OCI-LY7 (cell line): ENCODE measurements at regions not wholly inside any gene's neighbourhood (a gene's known extent, or its start where the extent isn't known, plus 50 kb on each side); places are given as distances from the start of the nearest gene placed in this dataset.

ENCODE experiments used
- BruUV-seq: library from RNA; stranded (reverse); fragments of 400-500 nt; replicated peaks from 2 replicates; lab custom pipeline; 2021; lab: Mats Ljungman, UMichigan
- CTCF ChIA-PET: fragments of 300-600 bp; sonication (Branson Sonifier 250); formaldehyde crosslinking; loops from one replicate; lab custom pipeline; 2022; ENCODE audit warnings: antibody characterized with exemption; ENCODE audit not compliant: unreplicated experiment; lab: Charles Lee
- POLR2A ChIA-PET: fragments of 300-600 bp; sonication (Branson Sonifier 250); formaldehyde crosslinking; loops from one replicate; lab custom pipeline; 2022; ENCODE audit warnings: antibody characterized with exemption; lab: Charles Lee
- DNase-seq: peaks from one replicate; pipeline ENCODE4 v3.0.0-alpha.2; 2015; ENCODE audit warnings: low spot score
- H2AFZ ChIP-seq: fragments of 200-600 bp; sonication (generic), shearing (Covaris generic); 2 replicates; pipeline ENCODE4 v1.6.1; 2014; ENCODE audit warnings: mild to moderate bottlenecking, antibody characterized with exemption, low read length, moderate library complexity
- H3K27ac ChIP-seq: fragments of 200-600 bp; sonication (generic); 2 replicates; pipeline ENCODE4 v1.5.1; 2014; ENCODE audit warnings: mixed run types, low read depth, mild to moderate bottlenecking, moderate library complexity, low read length, inconsistent platforms; ENCODE audit not compliant: poor library complexity, severe bottlenecking
- H3K36me3 ChIP-seq: fragments of 200-600 bp; sonication (generic); 2 replicates; pipeline ENCODE4 v1.6.1; 2014; ENCODE audit warnings: mild to moderate bottlenecking, antibody characterized with exemption, low read length, moderate library complexity, mixed read lengths; ENCODE audit not compliant: insufficient read depth
- H3K4me1 ChIP-seq: fragments of 200-600 bp; sonication (generic); 2 replicates; pipeline ENCODE4 v1.5.1; 2014; ENCODE audit warnings: mild to moderate bottlenecking, low read length; ENCODE audit not compliant: insufficient read depth, poor library complexity, severe bottlenecking
- H3K4me2 ChIP-seq: fragments of 200-600 bp; sonication (generic); 2 replicates; pipeline ENCODE4 v1.6.1; 2014; ENCODE audit warnings: mild to moderate bottlenecking, low read length
- H3K4me3 ChIP-seq: fragments of 200-600 bp; sonication (generic); 2 replicates; pipeline ENCODE4 v1.5.1; 2014; ENCODE audit warnings: mild to moderate bottlenecking, low read depth, low read length; ENCODE audit not compliant: poor library complexity, severe bottlenecking
- H3K79me2 ChIP-seq: fragments of 200-600 bp; sonication (generic); 2 replicates; pipeline ENCODE4 v1.6.1; 2016; ENCODE audit warnings: low read depth, mild to moderate bottlenecking, low read length, moderate library complexity, mixed read lengths; ENCODE audit not compliant: insufficient read depth
- H3K9me2 ChIP-seq: fragments of 200-600 bp; sonication (generic); 2 replicates; pipeline ENCODE4 v1.6.1; 2016; ENCODE audit warnings: mild to moderate bottlenecking, low read length, mixed read lengths; ENCODE audit not compliant: insufficient read depth
- H3K9me3 ChIP-seq: fragments of 200-600 bp; sonication (generic); 2 replicates; pipeline ENCODE4 v1.6.1; 2014; ENCODE audit warnings: mild to moderate bottlenecking, mixed run types, low read length, mixed read lengths
- H4K20me1 ChIP-seq: fragments of 200-600 bp; sonication (generic); 2 replicates; pipeline ENCODE4 v1.6.1; 2014; ENCODE audit warnings: mild to moderate bottlenecking, antibody characterized with exemption, low read length, moderate library complexity, mixed read lengths; ENCODE audit not compliant: insufficient read depth
- EZH2phosphoT487 ChIP-seq: fragments of 200-600 bp; sonication (generic); IDR thresholded peaks from 2 replicates; pipeline ENCODE4 v1.6.1; 2018; ENCODE audit warnings: low read depth, borderline replicate concordance, mild to moderate bottlenecking, mixed run types, antibody characterized with exemption, low read length, moderate library complexity, mixed read lengths
- intact Hi-C: fragments of 100-400 bp; cut with micrococcal nuclease; formaldehyde crosslinking; loops from one replicate; pipeline ENCODE4 v1.10.0; 2022; ENCODE audit not compliant: unreplicated experiment
- TF ChIP-seq, protein P1 (sequence below): fragments of 200-600 bp; sonication (generic); conservative IDR thresholded peaks from 2 replicates; pipeline ENCODE4 v1.5.1; 2014; ENCODE audit warnings: mild to moderate bottlenecking, antibody characterized with exemption, low read length, moderate library complexity, mixed read lengths

- H3K4me1 ChIP-seq: no peaks in the 10 kb centered on the region
- no peak overlapping the region for H3K4me3 ChIP-seq
- no peaks in the 10 kb centered on the region for H3K9me2 ChIP-seq
- H2AFZ ChIP-seq: no peak overlapping the region
- CTCF ChIA-PET: no interaction called here
- no peak overlapping the region for H3K4me2 ChIP-seq
- no peaks in the 10 kb centered on the region for H4K20me1 ChIP-seq
- intact Hi-C loops: no loop called here
- TF ChIP-seq EZH2phosphoT487: no peak
- TF ChIP-seq, protein P1, sequence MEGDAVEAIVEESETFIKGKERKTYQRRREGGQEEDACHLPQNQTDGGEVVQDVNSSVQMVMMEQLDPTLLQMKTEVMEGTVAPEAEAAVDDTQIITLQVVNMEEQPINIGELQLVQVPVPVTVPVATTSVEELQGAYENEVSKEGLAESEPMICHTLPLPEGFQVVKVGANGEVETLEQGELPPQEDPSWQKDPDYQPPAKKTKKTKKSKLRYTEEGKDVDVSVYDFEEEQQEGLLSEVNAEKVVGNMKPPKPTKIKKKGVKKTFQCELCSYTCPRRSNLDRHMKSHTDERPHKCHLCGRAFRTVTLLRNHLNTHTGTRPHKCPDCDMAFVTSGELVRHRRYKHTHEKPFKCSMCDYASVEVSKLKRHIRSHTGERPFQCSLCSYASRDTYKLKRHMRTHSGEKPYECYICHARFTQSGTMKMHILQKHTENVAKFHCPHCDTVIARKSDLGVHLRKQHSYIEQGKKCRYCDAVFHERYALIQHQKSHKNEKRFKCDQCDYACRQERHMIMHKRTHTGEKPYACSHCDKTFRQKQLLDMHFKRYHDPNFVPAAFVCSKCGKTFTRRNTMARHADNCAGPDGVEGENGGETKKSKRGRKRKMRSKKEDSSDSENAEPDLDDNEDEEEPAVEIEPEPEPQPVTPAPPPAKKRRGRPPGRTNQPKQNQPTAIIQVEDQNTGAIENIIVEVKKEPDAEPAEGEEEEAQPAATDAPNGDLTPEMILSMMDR: no peak
- POLR2A ChIA-PET: no interaction called here
- H3K36me3 ChIP-seq: no peaks in the 10 kb centered on the region
- H3K9me3 ChIP-seq: no peaks in the 10 kb centered on the region
- no peak for DNase-seq
- no TSS peak for BruUV-seq
- H3K79me2 ChIP-seq: no peaks in the 10 kb centered on the region
- no peak overlapping the region for H3K27ac ChIP-seq
These were observed 180.0 kb upstream of the ARL4C start for GRCh38 chr2:234676783-234677450.

GRCh38 chr2:234676109-234676782 is 179.4 kb upstream of the ARL4C start:
- intact Hi-C loops: no loop called here
- POLR2A ChIA-PET: no interaction called here
- BruUV-seq: no TSS peak
- TF ChIP-seq, protein P1: no peak
- no peak for TF ChIP-seq EZH2phosphoT487
- Histone ChIP-seq H3K4me3 (no peak overlapping the region), H3K27ac (no peak overlapping the region), H3K79me2 (no peaks in the 10 kb centered on the region), H2AFZ (no peak overlapping the region), H3K4me2 (no peak overlapping the region), H3K4me1 (no peaks in the 10 kb centered on the region), H4K20me1 (no peaks in the 10 kb centered on the region), H3K9me2 (no peaks in the 10 kb centered on the region), H3K36me3 (no peaks in the 10 kb centered on the region), H3K9me3 (no peaks in the 10 kb centered on the region)
- CTCF ChIA-PET: no interaction called here
- no peak for DNase-seq

- Histone ChIP-seq H3K4me1 (no peaks in the 10 kb centered on the region), H3K79me2 (no peaks in the 10 kb centered on the region), H2AFZ (no peak overlapping the region), H3K36me3 (no peaks in the 10 kb centered on the region), H3K9me2 (no peaks in the 10 kb centered on the region), H4K20me1 (no peaks in the 10 kb centered on the region), H3K4me3 (no peak overlapping the region), H3K9me3 (no peaks in the 10 kb centered on the region), H3K4me2 (no peak overlapping the region), H3K27ac (no peak overlapping the region)
- no peak for DNase-seq
- TF ChIP-seq EZH2phosphoT487: no peak
- TF ChIP-seq, protein P1: no peak
- intact Hi-C loops: no loop called here
- CTCF ChIA-PET: no interaction called here
- POLR2A ChIA-PET: interaction anchor here (0.6 to 0.7 kb wide), 2 partner anchors 15 to 38 kb away, joined by 3 to 5 read pairs; no protein-coding TSS in a partner anchor
- no TSS peak for BruUV-seq
These were observed 177.9 kb upstream of the ARL4C start for GRCh38 chr2:234674781-234675201.
